Lower lobe of right lung (tissue), 2 donors: ENCODE measurements at regions not wholly inside any gene's neighbourhood (a gene's known extent, or its start where the extent isn't known, plus 50 kb on each side); places are given as distances from the start of the nearest gene placed in this dataset.
"Not testable (repeated sequence)": the region's sequence is repeated elsewhere in the genome, so short reads cannot be mapped to it uniquely, and the experiment has no call there.

Experiments used
- ATAC-seq, 2 donors: fragments of 200-7000 bp; cut with Tn5 transposase; one replicate each; pipeline ENCODE4 v1.9.1; 2020 to 2022; ENCODE audit warnings: mild to moderate bottlenecking in 2 of 2, moderate library complexity in 2 of 2
- DNase-seq: peaks from one replicate; pipeline ENCODE4 v3.0.0-alpha.2; 2020
- H3K27ac ChIP-seq: fragments of 200-600 bp; one replicate; pipeline ENCODE4 v1.8.0; 2022
- H3K27me3 ChIP-seq: fragments of 200-600 bp; one replicate; pipeline ENCODE4 v1.8.0; 2022; ENCODE audit warnings: low read depth
- H3K36me3 ChIP-seq: fragments of 200-600 bp; one replicate; pipeline ENCODE4 v1.8.0; 2022; ENCODE audit warnings: mild to moderate bottlenecking
- H3K4me1 ChIP-seq: fragments of 200-600 bp; one replicate; pipeline ENCODE4 v1.8.0; 2022
- H3K4me3 ChIP-seq: fragments of 200-600 bp; one replicate; pipeline ENCODE4 v1.8.0; 2022; ENCODE audit warnings: mild to moderate bottlenecking
- H3K9me3 ChIP-seq: fragments of 200-600 bp; one replicate; pipeline ENCODE4 v1.8.0; 2022
- intact Hi-C: fragments of 100-400 bp; cut with DNase I; formaldehyde crosslinking; loops from one replicate; pipeline ENCODE4 v1.11.0; 2022
- TF ChIP-seq, protein P1 (sequence below): fragments of 200-600 bp; IDR thresholded peaks from one replicate; pipeline ENCODE4 v1.8.0; 2022; ENCODE audit warnings: antibody characterized with exemption, mild to moderate bottlenecking
- donor health status: DM: no; HTN: yes; CAD: no; lungs with severe emphysema.

DNA sequence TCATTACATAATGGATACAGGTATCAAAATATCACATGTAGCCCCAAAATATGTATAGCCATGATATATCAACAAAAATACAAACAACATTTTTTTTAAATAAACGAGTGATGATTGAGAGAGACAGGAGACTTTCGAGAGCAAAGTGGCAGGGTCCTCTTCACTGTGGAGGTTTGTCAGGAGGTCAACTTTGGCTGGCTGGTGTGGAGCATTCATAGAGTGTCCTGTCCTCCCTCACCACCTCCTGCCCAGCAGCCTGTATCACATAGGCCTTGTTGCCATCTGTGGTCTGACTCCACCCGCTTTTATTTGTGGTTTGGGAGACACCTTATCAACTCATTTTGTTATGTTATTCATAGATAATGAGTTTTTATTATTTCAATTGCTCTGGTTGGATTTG is 206.9 kb downstream of the SYK start:
- Histone ChIP-seq H3K27me3 (no peaks in the 10 kb centered on the region), H3K36me3 (no peaks in the 10 kb centered on the region), H3K4me1 (no peaks in the 10 kb centered on the region), H3K9me3 (no peaks in the 10 kb centered on the region), H3K4me3 (no peak overlapping the region), H3K27ac (no peak overlapping the region)
- DNase-seq: no peak
- ATAC-seq: no peak
- intact Hi-C loops: no loop called here
- TF ChIP-seq, protein P1, sequence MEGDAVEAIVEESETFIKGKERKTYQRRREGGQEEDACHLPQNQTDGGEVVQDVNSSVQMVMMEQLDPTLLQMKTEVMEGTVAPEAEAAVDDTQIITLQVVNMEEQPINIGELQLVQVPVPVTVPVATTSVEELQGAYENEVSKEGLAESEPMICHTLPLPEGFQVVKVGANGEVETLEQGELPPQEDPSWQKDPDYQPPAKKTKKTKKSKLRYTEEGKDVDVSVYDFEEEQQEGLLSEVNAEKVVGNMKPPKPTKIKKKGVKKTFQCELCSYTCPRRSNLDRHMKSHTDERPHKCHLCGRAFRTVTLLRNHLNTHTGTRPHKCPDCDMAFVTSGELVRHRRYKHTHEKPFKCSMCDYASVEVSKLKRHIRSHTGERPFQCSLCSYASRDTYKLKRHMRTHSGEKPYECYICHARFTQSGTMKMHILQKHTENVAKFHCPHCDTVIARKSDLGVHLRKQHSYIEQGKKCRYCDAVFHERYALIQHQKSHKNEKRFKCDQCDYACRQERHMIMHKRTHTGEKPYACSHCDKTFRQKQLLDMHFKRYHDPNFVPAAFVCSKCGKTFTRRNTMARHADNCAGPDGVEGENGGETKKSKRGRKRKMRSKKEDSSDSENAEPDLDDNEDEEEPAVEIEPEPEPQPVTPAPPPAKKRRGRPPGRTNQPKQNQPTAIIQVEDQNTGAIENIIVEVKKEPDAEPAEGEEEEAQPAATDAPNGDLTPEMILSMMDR: no peak

DNA sequence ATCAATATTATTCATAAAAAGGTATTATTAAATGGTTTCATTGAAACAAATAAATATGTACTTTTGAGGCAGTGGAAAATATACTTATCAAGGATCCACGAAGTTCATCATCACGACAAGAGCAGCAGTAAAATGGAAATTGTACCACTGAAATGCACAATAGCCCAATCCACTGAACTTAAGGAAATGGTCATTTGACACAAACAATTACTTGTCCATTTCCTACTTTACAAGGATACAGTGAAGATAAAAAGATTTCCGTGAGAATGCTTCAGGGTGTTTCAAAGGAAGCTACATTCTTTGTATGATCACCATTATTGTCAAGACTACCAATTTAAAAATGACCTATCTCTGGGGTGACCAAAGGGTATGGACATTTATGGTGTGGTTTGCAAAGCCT is 210.3 kb downstream of the SYK start:
- TF ChIP-seq, protein P1: no peak
- Histone ChIP-seq H3K27me3 (no peaks in the 10 kb centered on the region), H3K4me3 (no peak overlapping the region), H3K27ac (no peak overlapping the region), H3K4me1 (no peaks in the 10 kb centered on the region), H3K36me3 (no peaks in the 10 kb centered on the region), H3K9me3 (no peaks in the 10 kb centered on the region)
- intact Hi-C loops: no loop called here
- ATAC-seq (no peak), DNase-seq (no peak)

DNA sequence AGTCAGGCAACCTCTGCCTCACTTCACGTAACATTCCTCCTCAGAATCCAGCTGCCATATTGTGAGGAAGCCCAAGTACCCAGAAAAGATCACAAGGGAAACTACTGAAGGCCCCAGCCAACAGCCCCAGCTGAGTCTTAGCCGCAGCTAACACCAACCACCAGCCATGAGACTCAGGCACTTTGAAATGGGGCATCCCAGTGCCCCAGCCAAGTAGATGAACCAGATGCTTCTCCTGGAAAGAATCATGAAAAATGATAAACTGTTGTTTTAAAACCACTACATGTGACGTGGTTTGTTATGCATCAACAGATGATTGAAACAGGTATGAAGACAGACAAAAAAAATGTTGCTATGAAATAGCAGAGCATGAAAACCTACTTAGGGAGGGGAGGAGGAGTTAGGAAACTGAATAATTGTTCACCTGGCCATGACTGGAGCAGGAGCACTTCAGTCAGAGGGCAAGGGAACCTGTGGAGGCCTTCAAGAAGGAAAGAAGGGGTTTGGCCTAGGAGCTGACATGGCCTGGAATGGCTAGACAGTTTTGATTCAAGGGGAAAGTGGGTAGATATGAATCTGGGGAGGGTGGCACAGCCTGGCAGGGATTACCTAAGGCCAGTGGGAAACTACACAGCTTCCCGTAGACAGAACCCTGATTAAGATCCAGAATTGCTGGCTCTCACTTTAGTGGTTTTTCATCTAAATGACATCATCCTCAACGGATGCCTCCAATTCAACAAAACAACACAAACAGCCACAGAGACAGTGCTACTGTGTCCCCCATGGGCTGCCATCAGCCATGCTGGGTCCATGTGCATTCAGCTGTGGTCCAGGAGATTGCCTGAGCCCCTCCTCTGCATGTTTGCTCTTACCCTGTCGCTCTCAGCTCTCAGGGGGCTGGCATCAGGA is 211.6 kb downstream of the SYK start:
- Histone ChIP-seq H3K9me3 (no peaks in the 10 kb centered on the region), H3K4me1 (no peaks in the 10 kb centered on the region), H3K4me3 (no peak overlapping the region), H3K27ac (no peak overlapping the region), H3K27me3 (no peaks in the 10 kb centered on the region), H3K36me3 (no peaks in the 10 kb centered on the region)
- TF ChIP-seq, protein P1: no peak
- intact Hi-C loops: no loop called here
- DNase-seq (no peak), ATAC-seq (no peak)

DNA sequence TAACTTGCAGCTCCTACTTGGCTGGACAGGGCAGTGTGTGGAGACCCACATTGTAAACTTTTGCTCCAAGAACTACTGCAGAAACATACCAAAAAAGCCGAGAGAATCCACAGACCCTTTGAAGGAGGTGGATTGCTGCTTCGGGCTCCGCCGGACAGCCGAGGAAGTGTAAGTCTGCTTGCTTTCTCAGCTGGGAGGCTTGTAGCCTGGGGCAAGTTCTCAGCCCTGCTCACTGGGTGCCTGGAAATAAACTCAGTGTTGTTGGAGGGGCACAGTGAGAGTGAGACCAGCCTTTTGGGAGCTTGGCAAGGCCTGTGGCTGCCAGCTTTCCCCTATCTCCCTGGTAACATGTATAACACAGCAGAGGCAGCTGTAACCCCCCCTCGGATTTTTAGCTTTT is 215.6 kb downstream of the SYK start:
- Histone ChIP-seq H3K27ac (no peak overlapping the region), H3K9me3 (no peaks in the 10 kb centered on the region), H3K4me1 (no peaks in the 10 kb centered on the region), H3K36me3 (no peaks in the 10 kb centered on the region), H3K27me3 (no peaks in the 10 kb centered on the region), H3K4me3 (no peak overlapping the region)
- intact Hi-C loops: no loop called here
- TF ChIP-seq, protein P1: no peak
- DNase-seq (no peak), ATAC-seq (no peak)

DNA sequence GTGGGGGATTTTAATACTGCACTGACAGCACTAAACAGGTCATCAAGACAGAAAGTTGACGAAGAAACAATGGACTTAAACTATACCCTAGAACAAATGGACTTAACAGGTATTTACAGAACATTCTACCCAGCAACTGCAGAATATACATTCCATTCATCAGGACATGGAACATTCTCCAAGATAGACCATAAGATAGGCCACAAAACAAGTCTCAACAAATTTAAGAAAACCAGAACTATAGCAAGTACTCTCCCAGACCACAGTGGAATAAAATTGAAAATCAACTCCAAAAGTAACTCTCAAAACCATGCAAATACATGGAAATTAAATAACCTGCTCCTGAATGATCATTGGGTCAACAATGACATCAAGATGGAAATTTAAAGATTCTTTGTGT is 218.3 kb downstream of the SYK start:
- H3K4me3 ChIP-seq, intact Hi-C loops, DNase-seq, H3K36me3 ChIP-seq, H3K4me1 ChIP-seq, ATAC-seq, H3K27me3 ChIP-seq, H3K9me3 ChIP-seq, H3K27ac ChIP-seq: not testable (repeated sequence)

DNA sequence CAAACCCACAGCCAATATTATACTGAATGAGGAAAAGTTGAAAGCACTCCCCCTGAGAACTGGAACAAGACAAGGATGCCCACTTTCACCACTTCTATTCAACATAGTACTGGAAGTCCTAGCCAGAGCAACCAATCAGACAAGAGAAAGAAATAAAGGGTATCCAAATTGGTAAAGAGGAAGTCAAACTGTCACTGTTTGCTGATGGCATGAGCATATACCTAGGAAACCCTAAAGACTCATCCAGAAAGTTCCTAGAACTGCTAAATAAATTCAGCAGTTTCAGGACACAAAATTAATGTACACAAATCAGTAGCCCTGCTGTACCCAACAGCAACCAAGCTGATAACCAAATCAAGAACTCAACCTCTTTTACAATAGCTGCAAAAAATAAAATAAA is 220.0 kb downstream of the SYK start:
- H3K27ac ChIP-seq, intact Hi-C loops, ATAC-seq, H3K4me3 ChIP-seq, DNase-seq, H3K36me3 ChIP-seq, H3K27me3 ChIP-seq, H3K4me1 ChIP-seq, H3K9me3 ChIP-seq: not testable (repeated sequence)
